AG04450 (cell line): ENCODE measurements at regions not wholly inside any gene's neighbourhood (a gene's known extent, or its start where the extent isn't known, plus 50 kb on each side); places are given as distances from the start of the nearest gene placed in this dataset.
"Not testable (repeated sequence)": the region's sequence is repeated elsewhere in the genome, so short reads cannot be mapped to it uniquely, and the experiment has no call there.

Experiments used
- CTCF ChIA-PET: fragments of 300-600, 350-600 bp; formaldehyde crosslinking; extraction: SDS; loops from one replicate; lab custom pipeline; 2022; ENCODE audit warnings: antibody characterized with exemption, inconsistent platforms; lab: Charles Lee
- POLR2A ChIA-PET: fragments of 350-600 bp; formaldehyde crosslinking; extraction: SDS; loops from one replicate; lab custom pipeline; 2021; ENCODE audit warnings: antibody characterized with exemption, inconsistent platforms; lab: Yijun Ruan, JAX
- DNase-seq: peaks from one replicate; pipeline ENCODE4 v3.0.0-alpha.2; 2011; ENCODE audit warnings: low read depth, low spot score
- H3K27ac ChIP-seq: one replicate; pipeline ENCODE4 v1.5.1; 2012; ENCODE audit warnings: low read depth, low read length, control low read depth
- H3K27me3 ChIP-seq: one replicate; pipeline ENCODE4 v1.6.0; 2012; ENCODE audit warnings: low read length; ENCODE audit not compliant: control insufficient read depth, insufficient read depth
- H3K4me3 ChIP-seq: 2 replicates; pipeline ENCODE4 v1.5.1; 2011; ENCODE audit warnings: mild to moderate bottlenecking, low read depth, low read length, control low read depth
- H3K9me3 ChIP-seq: 2 replicates; pipeline ENCODE4 v1.5.1; 2012; ENCODE audit warnings: low read length; ENCODE audit not compliant: control insufficient read depth, insufficient read depth
- CTCF ChIP-seq: IDR thresholded peaks from 2 replicates; pipeline ENCODE4 v1.5.1; 2011; ENCODE audit warnings: low read depth, low read length, control low read depth, inconsistent platforms

GRCh38 chr3:153484842-153485241 is 322.8 kb downstream of the RAP2B start:
- POLR2A ChIA-PET, result no interaction called here
- no peak for DNase-seq
- Histone ChIP-seq H3K27ac (no peak overlapping the region), H3K9me3 (no peaks in the 10 kb centered on the region), H3K4me3 (no peak overlapping the region), H3K27me3 (no peaks in the 10 kb centered on the region)
- no peak for TF ChIP-seq CTCF
- CTCF ChIA-PET, result no interaction called here

GRCh38 chr3:153495422-153495821 is 333.4 kb downstream of the RAP2B start:
- Histone ChIP-seq H3K27ac (no peak overlapping the region), H3K27me3 (no peaks in the 10 kb centered on the region), H3K4me3 (no peak overlapping the region), H3K9me3 (no peaks in the 10 kb centered on the region)
- CTCF ChIA-PET, result no interaction called here
- POLR2A ChIA-PET, result no interaction called here
- no peak for TF ChIP-seq CTCF
- no peak for DNase-seq

DNA sequence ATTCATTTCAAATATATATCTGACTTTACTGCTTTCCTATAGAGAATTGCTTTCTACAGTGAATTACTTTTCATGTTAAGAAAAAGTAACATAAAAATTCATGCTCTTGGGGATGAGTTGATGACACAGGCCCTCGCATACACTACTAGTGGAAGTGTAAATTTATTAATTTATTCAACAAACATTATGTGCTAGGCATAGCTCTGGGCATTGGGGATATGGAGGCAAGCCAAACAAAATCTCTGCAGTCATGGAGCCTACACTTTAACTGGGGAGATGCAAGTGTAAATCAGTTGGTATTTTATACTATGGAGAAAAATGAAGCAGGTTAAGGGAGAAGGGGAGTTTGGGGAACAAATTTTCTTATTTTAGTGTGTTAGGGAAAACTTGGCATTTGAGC is 340.7 kb downstream of the RAP2B start:
- no peaks in the 10 kb centered on the region for H3K27me3 ChIP-seq
- no peak for TF ChIP-seq CTCF
- POLR2A ChIA-PET, result no interaction called here
- CTCF ChIA-PET, result no interaction called here
- H3K27ac ChIP-seq, result no peak overlapping the region
- H3K9me3 ChIP-seq, result no peaks in the 10 kb centered on the region
- no peak overlapping the region for H3K4me3 ChIP-seq
- no peak for DNase-seq

- CTCF ChIA-PET, result no interaction called here
- Histone ChIP-seq H3K4me3 (no peak overlapping the region), H3K9me3 (no peaks in the 10 kb centered on the region), H3K27me3 (no peaks in the 10 kb centered on the region), H3K27ac (no peak overlapping the region)
- TF ChIP-seq CTCF, result no peak
- POLR2A ChIA-PET, result no interaction called here
- no peak for DNase-seq
These were observed 341.8 kb downstream of the RAP2B start for GRCh38 chr3:153503873-153504272.

DNA sequence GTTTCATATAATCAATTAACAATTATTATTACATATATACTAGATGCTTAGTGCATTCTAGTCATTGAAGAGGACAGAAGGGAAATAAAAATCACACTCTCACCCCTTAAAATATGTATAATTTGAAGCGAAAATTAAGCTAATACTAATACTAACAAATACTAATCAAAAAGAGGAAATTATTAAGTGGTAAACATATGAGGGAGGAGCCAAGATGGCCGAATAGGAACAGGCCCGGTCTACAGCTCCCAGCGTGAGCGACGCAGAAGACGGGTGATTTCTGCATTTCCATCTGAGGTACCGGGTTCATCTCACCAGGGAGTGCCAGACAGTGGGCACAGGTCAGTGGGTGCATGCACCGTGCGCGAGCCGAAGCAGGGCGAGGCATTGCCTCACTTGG is 344.2 kb downstream of the RAP2B start:
- POLR2A ChIA-PET, H3K9me3 ChIP-seq, DNase-seq, H3K4me3 ChIP-seq, CTCF ChIA-PET, H3K27me3 ChIP-seq, H3K27ac ChIP-seq: not testable (repeated sequence)

DNA sequence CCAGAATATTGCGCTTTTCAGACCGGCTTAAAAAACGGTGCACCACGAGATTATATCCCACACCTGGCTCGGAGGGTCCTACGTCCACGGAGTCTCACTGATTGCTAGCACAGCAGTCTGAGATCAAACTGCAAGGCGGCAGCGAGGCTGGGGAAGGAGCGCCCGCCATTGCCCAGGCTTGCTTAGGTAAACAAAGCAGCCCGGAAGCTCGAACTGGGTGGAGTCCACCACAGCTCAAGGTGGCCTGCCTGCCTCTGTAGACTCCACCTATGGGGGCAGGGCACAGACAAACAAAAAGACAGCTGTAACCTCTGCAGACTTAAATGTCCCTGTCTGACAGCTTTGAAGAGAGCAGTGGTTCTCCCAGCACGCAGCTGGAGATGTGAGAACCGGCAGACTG is 344.7 kb downstream of the RAP2B start:
- H3K4me3 ChIP-seq, H3K27ac ChIP-seq, POLR2A ChIA-PET, H3K9me3 ChIP-seq, CTCF ChIA-PET, H3K27me3 ChIP-seq, DNase-seq: not testable (repeated sequence)
